KMS-11 (cell line): ENCODE measurements at regions not wholly inside any gene's neighbourhood (a gene's known extent, or its start where the extent isn't known, plus 50 kb on each side); places are given as distances from the start of the nearest gene placed in this dataset.

Source experiments
- H2AFZ ChIP-seq: fragments of 200-600 bp; sonication (generic); 2 replicates; pipeline ENCODE4 v1.6.1; 2016; ENCODE audit warnings: antibody characterized with exemption, mixed run types, low read depth
- H3K27ac ChIP-seq: fragments of 200-600 bp; sonication (generic); 2 replicates; pipeline ENCODE4 v1.6.1; 2016; ENCODE audit warnings: mild to moderate bottlenecking, mixed run types
- H3K27me3 ChIP-seq: fragments of 200-600 bp; sonication (generic); 2 replicates; pipeline ENCODE4 v1.6.1; 2017; ENCODE audit warnings: mild to moderate bottlenecking, low read depth, mixed run types, moderate library complexity; ENCODE audit not compliant: insufficient read depth
- H3K36me3 ChIP-seq: fragments of 200-600 bp; sonication (generic); 2 replicates; pipeline ENCODE4 v1.6.1; 2017; ENCODE audit warnings: mild to moderate bottlenecking, mixed run types; ENCODE audit not compliant: insufficient read depth
- H3K4me1 ChIP-seq: fragments of 200-600 bp; sonication (generic); 2 replicates; pipeline ENCODE4 v1.6.1; 2016; ENCODE audit warnings: mild to moderate bottlenecking, low read depth, mixed run types; ENCODE audit not compliant: poor library complexity, severe bottlenecking
- H3K4me2 ChIP-seq: fragments of 200-600 bp; sonication (generic); 2 replicates; pipeline ENCODE4 v1.7.0; 2016; ENCODE audit warnings: mild to moderate bottlenecking, mixed run types
- H3K4me3 ChIP-seq: fragments of 200-600 bp; sonication (generic); IDR thresholded peaks from 2 replicates; pipeline ENCODE4 v1.6.1; 2017; ENCODE audit warnings: low read depth, low read length, mixed read lengths; ENCODE audit not compliant: insufficient read depth
- H3K79me2 ChIP-seq: fragments of 200-600 bp; sonication (generic); 2 replicates; pipeline ENCODE4 v1.6.1; 2016; ENCODE audit warnings: low read depth, mixed run types; ENCODE audit not compliant: insufficient read depth
- H3K9ac ChIP-seq: fragments of 200-600 bp; sonication (generic); 2 replicates; pipeline ENCODE4 v1.6.1; 2016; ENCODE audit warnings: mild to moderate bottlenecking, mixed run types
- H4K20me1 ChIP-seq: fragments of 200-600 bp; sonication (generic); 2 replicates; pipeline ENCODE4 v1.6.1; 2016; ENCODE audit warnings: mild to moderate bottlenecking, mixed run types; ENCODE audit not compliant: insufficient read depth
- CTCF ChIP-seq: fragments of 200-600 bp; sonication (generic); conservative IDR thresholded peaks from 2 replicates; pipeline ENCODE4 v1.6.1; 2017; ENCODE audit warnings: low read depth, mild to moderate bottlenecking, antibody characterized with exemption, low read length, moderate library complexity, mixed read lengths

- Histone ChIP-seq H4K20me1 (no peaks in the 10 kb centered on the region), H3K79me2 (no peaks in the 10 kb centered on the region), H3K4me1 (no peaks in the 10 kb centered on the region), H3K9ac (no peak overlapping the region), H3K4me3 (no peak overlapping the region), H3K27ac (no peak overlapping the region), H3K4me2 (no peak overlapping the region), H2AFZ (no peak overlapping the region), H3K36me3 (no peaks in the 10 kb centered on the region), H3K27me3 (no peaks in the 10 kb centered on the region)
- no peak for TF ChIP-seq CTCF
Measured at GRCh38 chr4:138032222-138032621, 209.9 kb downstream of the SLC7A11 start.

DNA sequence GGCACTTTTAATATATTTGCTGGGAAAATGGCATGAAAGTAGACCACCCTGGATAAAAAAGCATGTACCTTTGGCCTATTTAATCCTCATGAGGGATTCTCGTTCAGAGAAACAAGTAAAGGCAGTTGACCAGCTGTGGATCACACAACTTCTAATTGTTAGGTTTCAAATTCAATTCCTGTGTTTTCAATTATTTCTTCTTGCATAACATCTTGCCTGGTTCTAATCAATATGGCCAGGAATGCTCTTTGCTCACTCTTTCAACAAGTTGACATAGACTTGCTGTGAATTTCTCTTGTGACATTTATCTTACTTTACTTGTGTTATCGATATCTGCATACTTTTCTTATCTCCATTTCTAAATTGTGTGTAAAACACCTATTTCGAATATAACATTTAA, 211.8 kb downstream of the SLC7A11 start:
- H3K4me2 ChIP-seq, result no peak overlapping the region
- no peak overlapping the region for H3K4me3 ChIP-seq
- H3K9ac ChIP-seq, result no peak overlapping the region
- no peak for TF ChIP-seq CTCF
- no peak overlapping the region for H2AFZ ChIP-seq
- no peak overlapping the region for H3K27ac ChIP-seq
- H3K36me3 ChIP-seq, result no peaks in the 10 kb centered on the region
- H3K79me2 ChIP-seq, result no peaks in the 10 kb centered on the region
- no peaks in the 10 kb centered on the region for H4K20me1 ChIP-seq
- no peaks in the 10 kb centered on the region for H3K4me1 ChIP-seq
- H3K27me3 ChIP-seq, result no peaks in the 10 kb centered on the region

GRCh38 chr4:138028923-138029322, 213.2 kb downstream of the SLC7A11 start:
- no peak overlapping the region for H3K9ac ChIP-seq
- H3K27ac ChIP-seq, result no peak overlapping the region
- no peaks in the 10 kb centered on the region for H3K27me3 ChIP-seq
- H3K4me3 ChIP-seq, result no peak overlapping the region
- H2AFZ ChIP-seq, result no peak overlapping the region
- no peaks in the 10 kb centered on the region for H3K4me1 ChIP-seq
- H3K36me3 ChIP-seq, result no peaks in the 10 kb centered on the region
- no peak for TF ChIP-seq CTCF
- no peaks in the 10 kb centered on the region for H3K79me2 ChIP-seq
- no peaks in the 10 kb centered on the region for H4K20me1 ChIP-seq
- H3K4me2 ChIP-seq, result no peak overlapping the region

DNA sequence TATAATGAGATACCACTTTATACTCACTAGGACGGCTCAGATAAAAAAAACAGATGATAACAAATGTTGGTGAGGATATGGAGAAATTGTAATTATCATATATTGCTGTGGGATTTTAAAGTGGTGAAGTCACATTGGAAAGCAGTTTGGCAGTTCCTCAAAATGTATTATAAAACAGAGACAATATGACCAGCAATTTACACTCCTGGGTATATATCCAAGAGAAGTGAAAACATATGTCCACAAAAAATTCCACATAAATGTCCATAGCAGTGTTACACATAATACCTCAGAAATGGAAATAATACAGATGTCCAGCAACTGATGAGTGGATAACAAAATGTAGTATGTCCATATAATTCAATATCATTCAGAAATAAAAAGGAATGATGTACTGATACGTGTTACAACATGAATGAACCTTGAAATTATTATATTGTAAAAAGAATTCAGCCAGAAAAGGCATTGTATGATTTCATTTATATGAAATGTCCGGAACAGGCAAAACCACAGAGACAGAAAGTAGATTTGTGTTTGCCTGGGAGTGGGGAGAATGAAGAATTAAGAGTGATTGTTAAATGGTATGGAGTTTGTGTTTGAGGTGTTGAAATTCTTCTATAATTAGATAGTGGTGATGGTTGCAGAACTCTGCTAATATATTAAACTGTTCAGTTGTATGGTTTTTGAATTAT, 220.9 kb downstream of the SLC7A11 start:
- H3K4me1 ChIP-seq, result no peaks in the 10 kb centered on the region
- H3K4me3 ChIP-seq, result no peak overlapping the region
- H3K79me2 ChIP-seq, result no peaks in the 10 kb centered on the region
- no peak overlapping the region for H2AFZ ChIP-seq
- H4K20me1 ChIP-seq, result no peaks in the 10 kb centered on the region
- no peak overlapping the region for H3K27ac ChIP-seq
- TF ChIP-seq CTCF, result no peak
- no peak overlapping the region for H3K4me2 ChIP-seq
- H3K36me3 ChIP-seq, result no peaks in the 10 kb centered on the region
- H3K9ac ChIP-seq, result no peak overlapping the region
- no peaks in the 10 kb centered on the region for H3K27me3 ChIP-seq
